PC-3 (cell line): ENCODE measurements at regions not wholly inside any gene's neighbourhood (a gene's known extent, or its start where the extent isn't known, plus 50 kb on each side); places are given as distances from the start of the nearest gene placed in this dataset.

Source experiments
- ATAC-seq: fragments of 200-7000 bp; cut with Tn5 transposase; 2 replicates; pipeline ENCODE4 v1.9.1; 2020; ENCODE audit warnings: mild to moderate bottlenecking, moderate library complexity
- BruUV-seq: library from RNA; stranded (reverse); fragments of 400-500 nt; replicated peaks from 2 replicates; lab custom pipeline; 2021; lab: Mats Ljungman, UMichigan
- CTCF ChIA-PET: fragments of 300-600 bp; sonication (Branson Sonifier 250); formaldehyde crosslinking; loops from one replicate; lab custom pipeline; 2022; ENCODE audit warnings: antibody characterized with exemption; lab: Charles Lee
- POLR2A ChIA-PET: fragments of 300-600 bp; sonication (Branson Sonifier 250); formaldehyde crosslinking; loops from one replicate; lab custom pipeline; 2022; ENCODE audit warnings: antibody characterized with exemption; ENCODE audit not compliant: unreplicated experiment; lab: Charles Lee
- DNase-seq: peaks from one replicate; pipeline ENCODE4 v3.0.0-alpha.2; 2015
- H2AFZ ChIP-seq: fragments of 300-600 bp; sonication (generic); 2 replicates; pipeline ENCODE4 v1.6.0; 2016; ENCODE audit warnings: antibody characterized with exemption, low read length
- H3F3A ChIP-seq: fragments of 300-600 bp; sonication (generic); one replicate; pipeline ENCODE4 v1.6.0; 2017; ENCODE audit warnings: antibody characterized with exemption, low read length, control low read depth, mild to moderate bottlenecking; ENCODE audit not compliant: unreplicated experiment
- H3K27ac ChIP-seq: fragments of 300-600 bp; sonication (generic); 2 replicates; pipeline ENCODE4 v1.5.1; 2016; ENCODE audit warnings: mild to moderate bottlenecking, low read length
- H3K27me3 ChIP-seq: fragments of 300-600 bp; sonication (generic); 2 replicates; pipeline ENCODE4 v1.6.1; 2016; ENCODE audit warnings: low read length, mixed read lengths
- H3K36me3 ChIP-seq: fragments of 300-600 bp; sonication (generic); 2 replicates; pipeline ENCODE4 v1.6.1; 2016; ENCODE audit warnings: low read depth, mixed run types, low read length, mixed read lengths
- H3K4me1 ChIP-seq: fragments of 300-600 bp; sonication (generic); 2 replicates; pipeline ENCODE4 v1.5.1; 2016; ENCODE audit warnings: low read length; ENCODE audit not compliant: insufficient read depth
- H3K4me2 ChIP-seq: fragments of 300-600 bp; sonication (generic); 2 replicates; pipeline ENCODE4 v1.6.0; 2016; ENCODE audit warnings: low read length
- H3K4me3 ChIP-seq: fragments of 300-600 bp; sonication (generic); 2 replicates; pipeline ENCODE4 v1.5.1; 2016; ENCODE audit warnings: mild to moderate bottlenecking, low read length, mixed read lengths
- H3K79me2 ChIP-seq: fragments of 300-600 bp; sonication (generic); 2 replicates; pipeline ENCODE4 v1.6.1; 2017; ENCODE audit warnings: low read length, mixed read lengths
- H3K9ac ChIP-seq: fragments of 300-600 bp; sonication (generic); 2 replicates; pipeline ENCODE4 v1.6.0; 2016; ENCODE audit warnings: mild to moderate bottlenecking, low read length
- H3K9me2 ChIP-seq: fragments of 300-600 bp; sonication (generic); replicated peaks from 2 replicates; pipeline ENCODE4 v1.6.1; 2016; ENCODE audit warnings: mixed run types, low read length, mixed read lengths
- H3K9me3 ChIP-seq: fragments of 300-600 bp; sonication (generic); 2 replicates; pipeline ENCODE4 v1.6.1; 2016; ENCODE audit warnings: low read length, mixed read lengths
- H4K20me1 ChIP-seq: fragments of 300-600 bp; sonication (generic); 2 replicates; pipeline ENCODE4 v1.6.1; 2016; ENCODE audit warnings: low read length, mixed read lengths
- EZH2 ChIP-seq: fragments of 300-600 bp; sonication (generic); IDR thresholded peaks from one replicate; pipeline ENCODE4 v1.6.1; 2017; ENCODE audit warnings: antibody characterized with exemption, mild to moderate bottlenecking, low read length; ENCODE audit not compliant: unreplicated experiment
- EZH2phosphoT487 ChIP-seq: fragments of 300-600 bp; sonication (generic); IDR thresholded peaks from 2 replicates; pipeline ENCODE4 v1.6.1; 2018; ENCODE audit warnings: mild to moderate bottlenecking, antibody characterized with exemption, low read length, borderline replicate concordance
- intact Hi-C: fragments of 100-400 bp; cut with micrococcal nuclease; formaldehyde crosslinking; loops from 2 replicates; pipeline ENCODE4 v1.9.0; 2023
- TF ChIP-seq, protein P1 (sequence below): fragments of 300-600 bp; sonication (generic); conservative IDR thresholded peaks from 2 replicates; pipeline ENCODE4 v1.5.1; 2017; ENCODE audit warnings: antibody characterized with exemption, low read depth, mild to moderate bottlenecking, low read length

DNA sequence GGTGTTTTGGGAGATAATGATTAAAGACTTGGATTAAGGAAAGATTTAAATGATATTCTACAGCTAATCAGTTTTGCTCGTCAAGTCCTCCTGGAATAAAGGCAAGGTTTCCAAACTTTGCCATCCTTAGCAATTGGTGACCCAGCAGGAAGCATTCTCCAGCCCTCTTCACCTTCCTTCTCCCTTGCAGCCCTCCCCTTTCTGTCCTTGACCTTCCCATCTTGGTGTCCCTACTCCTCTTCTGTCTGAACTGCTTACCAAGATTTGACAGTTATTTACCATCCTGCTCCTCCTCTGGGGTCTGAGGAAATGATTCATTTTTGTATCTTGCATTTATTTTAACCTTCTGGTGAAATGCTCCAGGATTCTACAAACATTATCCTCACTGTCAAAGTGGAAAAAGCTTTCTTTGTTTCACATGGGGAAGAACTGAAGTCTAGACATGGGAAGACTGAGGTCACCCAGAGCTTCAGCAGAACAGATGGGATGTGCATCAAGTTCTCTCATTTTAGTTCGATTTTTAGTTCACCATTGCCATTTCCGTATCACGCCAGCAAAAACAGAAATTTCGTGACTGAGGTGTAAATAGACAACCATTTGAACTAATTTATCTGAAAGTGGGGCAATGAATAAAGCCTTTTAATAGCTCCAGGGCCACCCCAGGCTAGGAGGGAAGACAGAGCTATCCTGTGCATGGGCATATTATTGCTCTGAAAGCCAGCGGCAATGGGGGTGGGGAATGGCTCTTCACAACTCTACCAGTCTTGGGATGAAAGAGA, 504.4 kb upstream of the PLXNA2 start:
- Histone ChIP-seq H3K9me2 (no peaks in the 10 kb centered on the region), H2AFZ (no peak overlapping the region), H3K4me2 (no peak overlapping the region), H3K9ac (no peak overlapping the region), H3K4me3 (no peak overlapping the region), H3K36me3 (no peaks in the 10 kb centered on the region), H3K79me2 (no peaks in the 10 kb centered on the region), H3F3A (no peaks in the 10 kb centered on the region), H3K27ac (no peak overlapping the region), H3K4me1 (no peaks in the 10 kb centered on the region), H3K27me3 (no peaks in the 10 kb centered on the region), H3K9me3 (no peaks in the 10 kb centered on the region), H4K20me1 (no peaks in the 10 kb centered on the region)
- ATAC-seq (no peak), DNase-seq (no peak)
- intact Hi-C loops: no loop called here
- no TSS peak for BruUV-seq
- ChIA-PET CTCF (interaction anchor here (0.6 to 0.7 kb wide), 2 partner anchors 37 to 749 kb away, joined by 4 read pairs; no protein-coding TSS in a partner anchor), POLR2A (no interaction called here)
- no peak for TF ChIP-seq EZH2
- TF ChIP-seq, protein P1, sequence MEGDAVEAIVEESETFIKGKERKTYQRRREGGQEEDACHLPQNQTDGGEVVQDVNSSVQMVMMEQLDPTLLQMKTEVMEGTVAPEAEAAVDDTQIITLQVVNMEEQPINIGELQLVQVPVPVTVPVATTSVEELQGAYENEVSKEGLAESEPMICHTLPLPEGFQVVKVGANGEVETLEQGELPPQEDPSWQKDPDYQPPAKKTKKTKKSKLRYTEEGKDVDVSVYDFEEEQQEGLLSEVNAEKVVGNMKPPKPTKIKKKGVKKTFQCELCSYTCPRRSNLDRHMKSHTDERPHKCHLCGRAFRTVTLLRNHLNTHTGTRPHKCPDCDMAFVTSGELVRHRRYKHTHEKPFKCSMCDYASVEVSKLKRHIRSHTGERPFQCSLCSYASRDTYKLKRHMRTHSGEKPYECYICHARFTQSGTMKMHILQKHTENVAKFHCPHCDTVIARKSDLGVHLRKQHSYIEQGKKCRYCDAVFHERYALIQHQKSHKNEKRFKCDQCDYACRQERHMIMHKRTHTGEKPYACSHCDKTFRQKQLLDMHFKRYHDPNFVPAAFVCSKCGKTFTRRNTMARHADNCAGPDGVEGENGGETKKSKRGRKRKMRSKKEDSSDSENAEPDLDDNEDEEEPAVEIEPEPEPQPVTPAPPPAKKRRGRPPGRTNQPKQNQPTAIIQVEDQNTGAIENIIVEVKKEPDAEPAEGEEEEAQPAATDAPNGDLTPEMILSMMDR: no peak
- no peak for TF ChIP-seq EZH2phosphoT487

DNA sequence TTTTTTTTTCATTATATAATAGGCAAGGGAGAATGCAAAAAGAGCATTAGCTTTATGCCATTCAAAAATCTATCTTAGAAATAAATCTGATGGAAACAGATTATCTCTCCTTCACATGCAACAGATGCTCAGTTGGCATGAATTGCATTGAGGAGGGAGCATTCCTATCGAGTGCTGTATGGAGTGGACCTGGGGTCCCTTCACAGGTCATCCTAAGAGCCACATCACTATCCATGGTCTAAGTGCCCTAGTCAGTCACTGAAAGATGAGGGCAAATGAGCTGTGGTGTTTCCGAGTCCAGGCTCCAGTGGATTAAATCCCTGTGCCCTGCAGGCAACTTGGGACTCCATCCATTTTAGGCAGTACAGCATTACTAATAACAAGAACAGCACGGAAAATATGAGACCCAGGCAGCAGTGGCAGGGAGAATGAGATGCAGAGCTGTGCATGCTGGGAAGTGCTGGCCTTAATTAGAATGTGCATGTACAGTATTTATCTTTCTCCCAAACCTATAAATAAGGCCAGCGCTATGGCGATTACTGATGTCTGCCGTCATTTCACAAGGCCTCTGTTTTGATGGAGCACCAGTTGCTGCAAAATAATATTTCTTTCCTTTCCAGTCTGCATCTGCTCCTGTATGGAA, 512.3 kb upstream of the PLXNA2 start:
- no TSS peak for BruUV-seq

More for the DNA sequence above, 512.3 kb upstream of the PLXNA2 start:
- Histone ChIP-seq H3F3A (no peaks in the 10 kb centered on the region), H3K9me2 (no peaks in the 10 kb centered on the region), H3K9me3 (no peaks in the 10 kb centered on the region), H3K4me1 (no peaks in the 10 kb centered on the region), H2AFZ (no peak overlapping the region), H3K4me3 (no peak overlapping the region), H4K20me1 (no peaks in the 10 kb centered on the region), H3K79me2 (no peaks in the 10 kb centered on the region), H3K27ac (no peak overlapping the region), H3K36me3 (no peaks in the 10 kb centered on the region), H3K9ac (no peak overlapping the region), H3K4me2 (no peak overlapping the region), H3K27me3 (no peaks in the 10 kb centered on the region)
- POLR2A ChIA-PET: no interaction called here
- TF ChIP-seq EZH2phosphoT487 (no peak), EZH2 (no peak)
- TF ChIP-seq, protein P1: no peak
- ATAC-seq: no peak
- DNase-seq: no peak
- CTCF ChIA-PET: interaction anchor here (0.6 kb wide), 1 partner anchor 563 kb away, joined by 4 read pairs; no protein-coding TSS in a partner anchor
- intact Hi-C loops: no loop called here
